ENCODE measurements at regions not wholly inside any gene's neighbourhood (a gene's known extent, or its start where the extent isn't known, plus 50 kb on each side); places are given as distances from the start of the nearest gene placed in this dataset.
"Not testable (repeated sequence)": the region's sequence is repeated elsewhere in the genome, so short reads cannot be mapped to it uniquely, and the experiment has no call there.

DNA sequence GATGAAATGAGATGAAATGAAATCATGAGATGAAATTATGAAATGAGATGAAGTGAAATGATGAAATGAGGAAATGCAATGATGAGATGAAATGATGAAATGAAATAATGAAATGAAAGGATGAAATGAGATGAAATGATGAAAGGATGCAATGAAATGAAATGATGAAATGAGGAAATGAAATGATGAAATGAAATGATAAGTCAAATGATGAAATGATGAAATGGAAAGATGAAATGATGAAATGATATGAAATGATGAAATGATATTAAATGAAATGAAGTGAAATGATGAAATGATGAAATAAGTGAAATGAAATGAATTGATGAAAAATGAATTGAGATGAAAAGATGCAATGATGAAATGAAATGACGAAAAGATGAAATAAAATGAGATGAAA is 220.2 kb upstream of the VKORC1L1 start:
- H3K4me3 ChIP-seq; intact Hi-C loops (cut with DNase I); H3K4me1 ChIP-seq; H3K27ac ChIP-seq; ATAC-seq; DNase-seq; H3K36me3 ChIP-seq; H3K27me3 ChIP-seq; H3K9me3 ChIP-seq: not testable (repeated sequence)
- WGBS, 4 donors, result no CpG with 5 or more reads among the region's 1 CpG

GRCh38 chr7:65656494-65657188 is 216.2 kb upstream of the VKORC1L1 start:
- ATAC-seq, result peak in 2 of 4 donors; percentile 47 to 75

DNA sequence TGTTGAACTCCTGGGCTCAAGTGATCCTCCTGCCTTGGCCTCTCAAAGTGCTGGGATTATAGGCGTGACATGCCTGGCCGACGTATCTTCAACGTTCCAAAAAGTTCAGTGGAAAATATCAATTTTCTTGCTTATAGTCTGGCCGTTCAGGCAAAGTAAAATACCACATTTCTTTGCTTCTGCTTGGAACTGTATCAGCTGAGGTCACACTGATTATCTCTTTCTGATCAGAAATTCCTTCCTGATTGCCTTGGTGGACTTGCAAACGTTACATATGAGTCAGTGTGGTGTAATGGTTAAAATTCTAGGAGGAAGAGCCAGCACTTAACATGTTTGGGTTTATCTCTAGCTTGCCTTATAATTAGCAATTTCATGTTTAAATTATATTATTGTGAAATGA is 189.5 kb upstream of the VKORC1L1 start:
- H3K27ac ChIP-seq; H3K36me3 ChIP-seq; ATAC-seq; intact Hi-C loops (cut with DNase I); H3K9me3 ChIP-seq; H3K4me3 ChIP-seq; DNase-seq; H3K27me3 ChIP-seq; H3K4me1 ChIP-seq: not testable (repeated sequence)
- 64 to 72% (median 68%) methylated on average over 6 of the region's 6 CpGs for WGBS, 4 donors

More at GRCh38 chr7:65656494-65657188, 216.2 kb upstream of the VKORC1L1 start:
- H3K27ac ChIP-seq; H3K27me3 ChIP-seq; H3K4me3 ChIP-seq; H3K4me1 ChIP-seq; intact Hi-C loops (cut with DNase I); H3K9me3 ChIP-seq; DNase-seq; H3K36me3 ChIP-seq: not testable (repeated sequence)
- WGBS, 4 donors, result no CpG with 5 or more reads among the region's 5 CpGs

DNA sequence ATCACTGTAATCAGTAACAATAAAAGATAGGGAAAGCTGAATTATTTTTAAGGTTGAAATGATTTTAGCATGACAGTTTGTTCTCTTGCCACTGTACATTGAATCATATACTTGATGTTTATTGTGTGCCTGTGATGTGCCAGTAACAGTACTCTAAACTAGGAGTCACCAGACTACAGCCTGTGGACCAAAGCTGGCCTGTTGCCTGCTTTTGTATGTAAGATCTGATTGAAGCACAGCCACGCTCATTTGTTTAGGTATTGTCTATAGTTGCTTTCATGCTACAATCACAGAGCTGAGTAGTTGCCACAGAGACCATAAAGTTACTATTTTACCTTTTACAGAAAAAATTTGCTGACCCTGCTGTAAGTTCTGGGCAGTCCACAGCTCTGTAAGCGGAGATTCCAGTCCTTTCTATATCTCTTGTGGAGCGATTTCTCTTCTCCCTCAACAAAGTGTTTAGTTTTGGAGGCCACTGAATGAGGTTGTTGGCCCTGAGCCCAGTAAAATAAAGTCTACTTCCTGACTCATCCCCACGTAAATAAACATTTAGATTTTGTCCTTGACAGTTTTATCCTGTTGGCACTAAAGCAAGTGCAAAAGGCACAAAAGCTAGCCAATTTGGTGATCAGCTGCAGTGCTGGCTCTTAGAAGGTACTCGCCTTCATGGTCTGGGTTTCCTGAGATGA is 173.7 kb upstream of the VKORC1L1 start:
- H3K27ac ChIP-seq; H3K4me3 ChIP-seq; H3K36me3 ChIP-seq; H3K9me3 ChIP-seq; ATAC-seq; DNase-seq; H3K27me3 ChIP-seq; H3K4me1 ChIP-seq; intact Hi-C loops (cut with DNase I): not testable (repeated sequence)
- WGBS, 4 donors, result 67 to 91% (median 75%) methylated on average over 1 of the region's 5 CpGs; no CpG with 5 or more reads in 1 of the 4 donors

- H3K9me3 ChIP-seq; H3K27ac ChIP-seq; ATAC-seq; DNase-seq; H3K4me1 ChIP-seq; H3K4me3 ChIP-seq; intact Hi-C loops (cut with DNase I); H3K27me3 ChIP-seq; H3K36me3 ChIP-seq: not testable (repeated sequence)
- WGBS, 4 donors, result 73 to 89% (median 81%) methylated on average over 4 to 6 of the region's 6 CpGs
Observed at GRCh38 chr7:65699715-65700356, 173.0 kb upstream of the VKORC1L1 start.

- WGBS, 4 donors, result 66 to 98% (median 95%) methylated on average over 3 to 4 of the region's 4 CpGs
Observed at GRCh38 chr7:65719123-65719798, 153.6 kb upstream of the VKORC1L1 start.

DNA sequence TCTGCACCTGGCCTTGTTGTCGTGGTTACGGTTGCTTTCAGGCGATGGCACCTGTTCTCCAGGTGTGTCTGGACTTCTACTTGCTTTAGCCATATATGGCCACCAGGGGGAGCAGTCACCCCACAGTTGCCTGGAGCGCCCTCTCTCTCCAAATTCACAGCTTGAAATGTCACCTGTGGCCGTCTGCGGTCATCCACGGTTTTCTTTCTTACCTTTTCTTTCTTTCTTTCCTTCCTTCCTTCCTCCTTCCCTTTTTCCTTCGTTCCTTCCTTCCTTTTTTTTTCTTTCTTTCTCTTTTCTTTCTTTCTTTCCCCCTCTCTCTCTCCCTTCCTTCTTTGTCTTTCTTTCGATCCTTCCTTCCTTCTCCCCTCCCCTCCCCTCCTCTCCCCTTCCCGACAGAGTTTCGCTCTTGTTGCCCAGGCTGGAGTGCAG is 150.5 kb upstream of the VKORC1L1 start:
- Histone ChIP-seq H3K27ac (no peak overlapping the region), H3K4me1 (no peaks in the 10 kb centered on the region), H3K4me3 (no peak overlapping the region), H3K9me3 (no peaks in the 10 kb centered on the region), H3K27me3 (no peaks in the 10 kb centered on the region), H3K36me3 (peaks cover 0 to 15% (median 2%) of the 10 kb centered on the region in 9 donors)
- 25 to 37% (median 32%) methylated on average over 11 of the region's 11 CpGs for whole genome bisulfite sequencing, 4 donors
- ATAC-seq, result peak in 3 of 4 donors; percentile 43 to 53 (median 50)
- peak in 4 of 5 donors; percentile 30 to 48 (median 39) for DNase-seq
- intact Hi-C loops (cut with DNase I), result loop anchor here in 1 of 10 donors (2.0 kb wide), 1 partner anchor 292 kb away; no protein-coding TSS in a partner anchor
- no peak for TF ChIP-seq POLR2A (IDR thresholded peaks at IDR 0.05)
- peak; percentile 69 to 83 (median 76) for TF ChIP-seq CTCF (IDR thresholded peaks at IDR 0.05)

More at GRCh38 chr7:65719123-65719798, 153.6 kb upstream of the VKORC1L1 start:
- ATAC-seq; H3K27me3 ChIP-seq; H3K4me3 ChIP-seq; H3K9me3 ChIP-seq; H3K27ac ChIP-seq; intact Hi-C loops (cut with DNase I); DNase-seq; H3K4me1 ChIP-seq; H3K36me3 ChIP-seq: not testable (repeated sequence)

DNA sequence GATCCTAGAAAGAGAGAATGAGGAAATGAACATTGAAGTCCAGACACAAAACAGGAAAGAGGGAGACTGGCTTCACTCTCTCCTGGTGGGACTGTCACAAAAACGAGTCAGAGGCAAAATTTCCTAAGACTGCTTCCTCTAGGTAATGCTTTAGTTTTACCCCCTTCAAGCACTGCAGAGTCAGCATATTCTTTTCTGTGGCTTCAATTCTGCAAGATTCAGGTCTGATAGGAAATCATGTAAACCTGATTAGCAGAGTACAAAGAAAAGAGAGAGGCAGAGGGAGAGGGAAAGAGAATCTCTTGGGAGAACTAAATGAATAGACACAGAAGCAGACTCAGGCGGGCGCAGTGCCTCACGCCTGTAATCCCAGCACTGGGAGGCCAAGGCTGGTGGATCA is 145.7 kb upstream of the VKORC1L1 start:
- H3K27me3 ChIP-seq; intact Hi-C loops (cut with DNase I); H3K27ac ChIP-seq; H3K4me3 ChIP-seq; DNase-seq; H3K9me3 ChIP-seq; ATAC-seq; H3K4me1 ChIP-seq: not testable (repeated sequence)
- H3K36me3 ChIP-seq, result peaks cover 0 to 15% (median 2%) of the 10 kb centered on the region in 9 donors
- 84 to 90% (median 87%) methylated on average over 4 of the region's 4 CpGs for WGBS, 4 donors
